HG03342 (cell line): ENCODE measurements at regions not wholly inside any gene's neighbourhood (a gene's known extent, or its start where the extent isn't known, plus 50 kb on each side); places are given as distances from the start of the nearest gene placed in this dataset.
A peak's percentile ranks its signal among the peaks of the same experiment; 100 is the strongest.
"Not testable (repeated sequence)": the region's sequence is repeated elsewhere in the genome, so short reads cannot be mapped to it uniquely, and the experiment has no call there.

Experiments used
- ATAC-seq: cut with Tn5 transposase; IDR thresholded peaks from one replicate; pipeline ENCODE4 v1.9.1; 2021; ENCODE audit warnings: mild to moderate bottlenecking, moderate library complexity; ENCODE audit not compliant: unreplicated experiment

DNA sequence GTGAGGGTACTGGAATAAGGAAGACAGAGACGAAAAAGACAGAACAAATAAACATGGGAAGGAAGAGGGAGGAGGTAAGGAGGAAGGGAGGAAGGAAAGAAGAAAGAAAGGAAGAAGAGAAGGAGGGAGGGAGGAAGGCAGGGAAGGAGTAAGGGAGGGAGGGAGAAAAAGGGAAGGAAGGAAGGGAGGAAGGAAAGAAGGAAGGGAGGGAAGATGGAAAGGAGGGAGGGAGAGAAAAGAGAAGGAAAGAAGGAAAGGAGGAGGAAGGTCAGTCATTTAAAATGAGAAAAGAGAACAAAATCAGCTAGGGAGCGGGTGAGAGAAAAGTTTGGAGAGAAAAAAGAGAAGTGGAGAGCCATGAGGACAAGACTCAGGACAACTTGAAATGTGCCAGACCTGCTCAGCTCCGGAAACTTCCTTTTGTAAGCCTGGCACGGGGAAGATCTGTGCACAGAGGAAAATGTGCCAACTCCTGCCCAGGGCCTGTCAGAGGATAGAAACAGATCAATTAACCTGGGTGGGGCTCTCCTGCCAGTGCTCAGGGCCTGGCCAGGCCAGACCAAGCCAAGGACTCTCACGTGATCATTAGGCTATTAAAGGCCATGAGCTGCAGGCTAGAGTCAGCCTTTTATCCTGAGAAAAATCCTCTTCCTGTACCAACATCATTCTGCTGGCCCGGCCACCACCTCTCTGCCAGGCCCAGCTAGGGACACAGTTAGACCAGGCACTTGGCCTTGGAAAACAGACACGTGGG, 50.1 kb upstream of the BCL6 start:
- ATAC-seq, result no peak

DNA sequence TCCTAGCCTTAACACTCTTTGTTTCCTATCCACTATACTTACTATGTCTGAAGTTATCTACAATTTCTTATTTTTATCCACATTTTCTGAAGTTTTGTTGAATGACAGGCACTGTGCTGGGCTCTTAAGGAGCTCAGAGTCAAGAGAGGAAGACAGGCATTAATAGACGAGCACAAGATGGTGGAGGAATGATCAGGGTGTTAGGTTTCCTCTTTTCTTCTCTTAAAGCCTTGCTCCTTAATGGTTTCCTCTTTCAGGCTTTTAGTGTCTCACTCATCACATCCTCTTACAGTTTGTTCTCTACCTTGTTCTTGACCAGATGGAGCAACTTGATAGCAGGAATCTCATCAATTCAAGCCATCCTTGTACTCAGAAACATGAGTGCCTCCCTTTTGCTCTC, 52.9 kb upstream of the BCL6 start:
- ATAC-seq, result no peak

DNA sequence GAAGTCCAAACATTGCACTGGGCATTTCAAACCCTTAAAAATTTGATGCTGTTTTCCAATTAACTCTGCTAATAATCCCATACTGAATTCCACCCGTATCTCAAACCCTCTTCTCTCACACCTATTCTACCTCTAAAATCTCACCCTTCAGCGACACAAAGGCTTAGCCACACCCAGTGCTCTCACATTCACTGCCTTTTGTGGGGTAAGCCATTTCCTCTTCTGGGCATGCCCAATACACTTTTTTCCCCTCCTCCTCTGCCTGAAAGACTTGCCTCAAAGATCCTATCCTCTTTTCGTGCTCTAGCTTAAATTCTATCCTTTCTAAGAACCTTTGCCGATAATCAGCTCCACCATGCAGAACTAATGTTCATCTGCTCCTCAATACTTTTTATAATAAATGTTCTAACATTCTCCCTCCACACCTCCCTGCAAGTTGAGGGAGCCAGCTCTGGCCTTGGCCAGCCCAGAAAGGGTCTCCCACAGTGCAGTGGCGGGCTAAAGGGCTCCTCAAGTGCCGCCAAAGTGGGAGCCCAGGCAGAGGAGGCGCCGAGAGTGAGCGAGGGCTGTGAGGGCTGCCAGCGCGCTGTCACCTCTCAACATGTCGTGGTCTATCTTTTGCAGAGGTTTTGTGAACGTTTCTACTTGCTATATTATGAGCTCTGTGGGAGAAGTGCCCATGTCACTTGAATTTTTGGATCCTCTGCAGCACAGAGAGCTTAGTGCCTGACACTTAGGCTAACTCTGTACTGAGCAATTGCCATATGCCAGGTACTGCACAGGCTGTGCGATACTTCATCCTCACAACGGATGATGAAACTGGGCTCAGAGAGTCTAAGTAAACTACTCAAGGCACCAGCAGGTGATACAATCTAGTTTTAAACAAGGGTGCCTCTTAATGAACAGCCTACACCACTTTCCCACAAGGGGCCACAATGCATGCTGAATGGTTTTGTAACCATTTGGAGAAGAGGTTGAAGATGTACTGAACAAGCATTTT, 53.6 kb upstream of the BCL6 start:
- no peak for ATAC-seq

DNA sequence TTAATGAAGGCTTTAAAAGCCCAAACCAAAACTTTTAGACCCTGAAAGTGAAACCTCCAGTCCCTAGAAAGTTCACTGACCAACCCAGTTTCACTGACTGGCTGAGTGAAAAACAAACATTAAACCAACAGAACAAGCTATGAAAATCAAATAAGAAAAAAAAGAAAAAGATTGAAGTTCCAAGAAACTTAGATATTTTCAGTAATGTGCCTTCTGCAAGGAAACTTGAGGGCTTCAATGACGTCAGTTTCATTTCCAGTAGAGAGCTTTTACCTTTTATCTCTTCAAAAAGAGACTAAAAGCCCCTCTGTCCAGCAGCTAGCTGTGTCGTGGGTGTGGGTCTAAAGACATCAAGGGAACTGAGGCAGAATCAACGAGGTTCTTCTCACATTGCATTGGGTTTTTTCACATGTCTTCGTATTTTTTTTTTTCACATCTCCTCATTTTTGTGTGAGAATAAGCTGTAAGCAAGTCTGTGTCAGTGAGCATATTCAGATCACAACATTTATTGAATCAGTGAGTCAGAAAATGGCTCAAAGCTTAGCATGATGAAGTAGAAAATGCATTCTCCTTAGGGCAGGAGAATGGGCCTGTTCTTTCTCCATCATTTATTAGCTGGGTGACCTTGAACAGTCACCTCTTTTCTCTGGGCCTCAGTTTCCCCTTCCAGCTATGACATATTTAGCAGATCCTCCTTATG, 54.8 kb upstream of the BCL6 start:
- peak; percentile 57 for ATAC-seq

DNA sequence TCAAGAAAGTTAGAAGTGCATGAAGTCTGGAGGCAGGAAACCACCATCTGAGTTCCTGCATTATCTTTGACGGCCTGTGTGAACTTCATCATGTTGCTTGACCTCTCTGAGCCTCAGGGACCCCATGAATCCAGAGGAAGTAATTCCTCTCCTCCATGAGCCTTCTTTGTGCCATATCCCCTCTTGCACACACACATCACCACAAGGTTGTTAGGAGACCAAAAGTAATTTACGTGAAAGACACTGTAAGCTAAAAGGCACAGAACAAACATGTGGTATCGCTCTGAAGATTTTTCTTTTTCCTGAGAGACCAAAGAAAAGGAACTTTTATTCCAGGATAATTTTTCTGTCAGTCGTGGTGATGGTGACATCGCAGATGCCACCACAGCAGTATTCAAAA, 55.9 kb upstream of the BCL6 start:
- no peak for ATAC-seq

DNA sequence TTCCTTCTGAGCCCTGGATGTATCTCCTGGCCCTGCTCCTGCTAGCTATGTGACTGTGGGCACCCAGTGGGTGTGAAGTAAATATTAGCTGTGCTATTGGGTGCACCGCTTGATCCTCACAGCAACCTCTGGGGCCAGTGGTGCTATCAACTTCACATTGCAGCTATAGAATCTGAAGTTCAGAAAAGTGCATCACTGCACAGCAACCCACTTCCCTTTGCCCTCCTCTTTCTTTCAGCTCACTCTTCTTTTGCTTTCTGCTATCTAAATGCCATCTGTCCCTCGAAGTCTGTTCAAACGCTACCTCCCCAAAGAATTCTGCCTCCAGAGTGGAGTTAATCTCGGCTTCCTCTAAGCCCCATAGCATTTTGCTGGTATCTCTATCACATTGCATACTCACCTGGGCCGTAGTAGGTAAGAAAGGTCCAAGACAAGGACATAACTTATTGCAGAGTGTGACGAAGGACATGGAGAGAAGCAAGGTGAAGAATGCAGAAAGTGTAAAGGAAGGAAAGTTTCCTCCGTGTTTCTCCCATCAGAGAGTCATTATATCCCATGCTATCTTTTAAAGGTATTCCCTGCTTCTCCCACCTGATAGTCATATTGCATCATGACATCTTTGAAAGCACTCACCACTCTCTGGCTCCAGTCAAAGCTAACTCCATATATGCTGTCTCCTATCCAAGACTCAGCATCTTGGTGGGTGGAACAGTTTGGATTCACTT, 57.1 kb upstream of the BCL6 start:
- no peak for ATAC-seq

DNA sequence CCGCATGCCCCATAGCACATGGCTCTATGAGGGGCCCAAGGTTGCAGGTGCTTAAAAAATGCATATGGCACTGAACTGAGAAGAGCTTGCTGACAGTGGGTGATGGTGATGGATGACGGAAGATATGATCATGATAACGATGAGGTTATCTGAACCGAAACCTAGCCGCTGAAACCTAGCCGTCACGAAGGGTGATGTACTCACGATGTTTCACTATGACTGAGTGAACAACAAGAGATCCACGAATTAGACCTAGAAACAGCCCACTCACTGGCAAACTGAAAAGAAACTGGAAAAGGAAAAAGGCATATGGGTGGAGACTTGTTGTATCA, 57.6 kb upstream of the BCL6 start:
- peak; percentile 87 for ATAC-seq

DNA sequence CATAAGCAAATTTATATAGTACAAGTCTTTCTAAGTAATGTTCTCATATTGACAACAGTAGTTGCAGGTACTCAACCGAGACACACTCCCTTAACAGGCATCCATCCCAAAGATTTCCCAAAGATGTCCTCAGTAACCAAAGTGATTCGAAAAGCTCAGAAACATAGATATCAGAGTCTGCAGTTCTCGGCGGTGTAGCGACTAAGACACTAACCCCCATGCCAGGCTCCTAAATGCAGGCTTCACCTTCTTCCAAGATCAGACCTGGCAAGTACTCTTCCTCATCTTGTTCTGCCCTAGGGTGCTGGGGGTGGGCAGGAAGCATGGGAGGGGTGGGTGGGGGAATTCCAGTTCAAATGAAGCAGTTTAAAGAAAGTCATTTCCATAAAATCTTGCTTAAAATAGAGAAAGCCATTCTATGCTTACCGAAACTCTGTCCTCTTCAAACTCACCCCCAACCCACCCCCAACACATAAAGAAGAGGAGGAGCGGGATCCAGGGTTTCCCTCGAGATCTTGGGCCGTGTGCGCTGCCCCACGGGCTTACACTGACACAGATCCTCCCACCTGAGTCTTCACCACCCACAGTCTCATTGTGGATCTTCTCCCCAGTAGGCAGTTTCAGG, 59.0 kb upstream of the BCL6 start:
- no peak for ATAC-seq

DNA sequence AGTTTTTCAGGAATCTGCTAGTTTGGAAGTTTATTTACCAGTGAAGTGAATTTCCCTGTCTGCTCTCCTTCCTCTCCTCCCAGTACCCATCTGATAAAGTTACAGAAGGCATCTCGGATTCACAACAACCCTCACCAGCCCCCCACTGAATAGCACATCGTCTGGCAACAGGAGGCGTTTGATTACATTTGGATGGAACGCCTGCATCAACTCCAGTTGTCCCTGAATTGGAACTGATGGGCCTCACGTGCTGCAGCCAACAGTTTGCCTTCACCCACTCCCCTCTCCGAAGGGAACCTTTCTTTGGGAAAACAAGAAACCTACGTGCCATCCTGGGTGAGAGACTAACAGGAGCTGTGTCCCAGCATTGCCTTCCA, 59.5 kb upstream of the BCL6 start:
- ATAC-seq, result no peak

DNA sequence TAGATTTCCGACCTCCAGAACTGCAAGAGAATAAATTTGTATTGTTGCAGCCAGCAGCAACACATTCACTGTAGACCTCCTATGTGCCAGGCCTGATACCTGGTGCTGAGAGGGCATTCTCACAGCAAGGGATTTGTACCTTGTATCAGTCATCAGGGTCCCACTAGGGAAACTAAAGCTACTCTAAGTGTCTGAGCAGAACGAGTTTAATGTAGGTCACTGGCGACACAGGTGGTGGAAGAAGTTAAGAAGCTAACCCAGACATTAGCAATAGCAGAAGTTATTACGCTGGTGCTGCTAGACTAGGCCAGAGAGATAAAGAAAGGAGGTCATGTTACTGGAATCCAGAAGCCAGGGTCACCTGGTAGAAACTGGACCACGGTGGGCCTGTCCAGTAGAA, 60.5 kb upstream of the BCL6 start:
- ATAC-seq, result no peak

DNA sequence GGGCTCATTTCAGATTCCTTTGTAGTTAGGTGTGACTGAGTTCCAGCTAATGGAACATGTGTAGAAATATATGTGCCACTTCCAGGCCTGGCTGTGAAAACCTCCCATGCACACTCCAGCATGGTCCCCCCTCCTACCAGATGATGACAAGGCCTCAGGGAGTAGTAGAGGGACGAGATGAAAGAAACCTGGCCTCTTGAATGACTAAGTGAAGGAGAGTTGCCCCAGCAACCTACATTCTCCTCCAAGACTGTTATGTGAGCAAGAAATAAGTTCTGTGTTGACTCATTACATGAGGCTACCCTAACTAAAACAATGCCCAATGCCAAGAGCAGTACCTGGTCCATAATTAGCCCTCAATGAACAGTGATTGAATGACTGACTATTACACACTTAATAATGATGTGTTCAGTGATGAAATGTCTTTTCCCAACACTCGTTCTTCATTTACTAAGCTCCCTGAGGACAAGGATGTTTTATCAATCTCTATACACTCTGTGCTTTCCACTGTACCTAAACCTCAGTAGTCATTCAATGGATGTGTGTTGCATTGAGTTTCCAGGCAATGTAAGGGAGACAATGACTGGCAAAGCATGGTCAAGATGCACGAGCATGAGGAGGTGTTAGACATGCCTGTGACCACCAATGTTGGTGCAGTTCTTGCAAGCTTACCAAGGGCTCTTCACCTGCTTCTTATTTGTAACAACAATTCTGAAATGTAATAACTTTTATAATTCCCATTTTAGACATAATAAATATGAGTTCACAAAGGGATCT, 62.0 kb upstream of the BCL6 start:
- no peak for ATAC-seq

DNA sequence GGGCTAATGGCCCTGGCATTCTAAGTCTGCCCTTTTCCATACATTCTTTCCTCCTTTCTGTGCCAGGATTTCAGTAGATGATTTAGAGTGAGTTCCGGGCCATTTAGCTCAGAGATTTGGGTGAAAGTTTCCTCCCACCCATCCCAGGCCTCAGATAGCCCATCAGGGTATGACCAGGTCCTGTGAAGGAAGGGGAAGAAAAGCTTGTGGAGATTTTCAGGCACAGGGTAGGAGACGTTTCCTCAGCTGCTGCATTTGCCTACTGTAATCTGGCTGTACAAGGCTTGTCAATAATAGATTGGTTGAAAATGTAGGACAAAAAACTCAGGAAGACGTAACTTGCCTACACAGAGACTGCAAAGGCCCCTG, 63.2 kb upstream of the BCL6 start:
- no peak for ATAC-seq

DNA sequence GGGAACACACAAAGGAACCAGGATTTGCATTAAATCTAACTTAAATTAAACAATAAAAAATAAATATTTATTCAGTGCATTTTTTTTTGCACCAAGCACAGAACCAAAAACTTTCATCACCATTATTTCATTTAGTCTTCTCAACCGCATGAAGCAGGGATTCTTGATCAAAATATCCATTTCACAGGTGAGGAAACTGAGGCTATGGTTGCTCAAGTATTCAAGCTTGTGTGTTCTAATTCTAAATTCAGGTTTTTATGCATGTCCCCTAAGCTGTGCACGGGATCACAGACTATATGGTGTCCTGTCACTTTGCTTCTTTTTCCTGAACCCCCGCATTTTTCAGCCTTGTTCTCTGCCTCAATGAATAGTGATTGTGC, 64.3 kb upstream of the BCL6 start:
- no peak for ATAC-seq

DNA sequence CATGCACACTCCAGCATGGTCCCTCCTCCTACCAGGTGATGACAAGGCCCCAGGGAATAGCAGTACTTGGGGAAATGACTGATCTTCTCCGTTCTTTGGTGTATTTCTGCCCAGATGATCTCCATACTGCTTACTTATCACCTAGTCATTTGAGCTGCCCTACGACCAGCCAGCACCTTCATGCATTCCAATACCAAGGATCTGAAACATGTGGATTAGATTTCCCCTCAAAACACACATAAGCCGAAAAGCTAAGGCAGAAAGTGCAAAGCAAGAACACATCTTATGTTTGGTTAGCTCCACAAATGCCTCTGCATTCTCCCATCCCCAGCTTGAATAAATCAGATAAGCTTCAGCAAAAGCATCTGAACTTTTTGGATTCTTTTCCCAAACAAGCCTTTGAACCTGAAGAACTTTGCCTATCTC, 64.8 kb upstream of the BCL6 start:
- ATAC-seq, result no peak

DNA sequence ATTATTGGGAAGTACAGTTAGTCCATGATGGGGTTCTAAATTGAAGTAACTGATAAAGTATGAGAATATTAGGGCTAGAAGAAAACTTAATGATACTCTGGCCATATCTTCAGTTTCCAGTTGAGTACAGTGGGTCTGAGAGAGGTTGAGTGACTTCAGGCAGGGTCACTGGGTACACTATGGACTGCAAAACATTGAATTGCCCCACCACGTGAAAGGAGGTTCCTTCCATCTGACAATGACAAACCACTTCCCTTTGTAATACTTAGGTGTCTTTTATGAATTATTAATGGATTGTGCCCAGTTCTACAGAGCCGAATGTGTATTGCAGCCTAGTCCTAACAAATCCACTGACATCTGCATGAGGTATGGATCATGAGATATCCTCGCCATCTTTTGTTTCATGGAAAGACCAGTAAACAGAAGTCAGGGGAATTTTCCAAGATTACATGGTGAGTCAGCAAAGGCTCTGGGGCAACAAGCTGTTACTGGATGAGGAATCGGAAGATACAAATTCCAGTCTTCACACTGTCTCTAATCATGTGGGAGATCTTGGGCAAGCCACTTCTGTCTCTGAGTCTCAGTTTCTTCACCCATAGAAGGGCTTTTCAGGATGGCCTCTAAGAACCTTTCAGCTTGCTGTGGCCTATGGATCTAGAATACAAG, 66.5 kb upstream of the BCL6 start:
- ATAC-seq, result no peak

DNA sequence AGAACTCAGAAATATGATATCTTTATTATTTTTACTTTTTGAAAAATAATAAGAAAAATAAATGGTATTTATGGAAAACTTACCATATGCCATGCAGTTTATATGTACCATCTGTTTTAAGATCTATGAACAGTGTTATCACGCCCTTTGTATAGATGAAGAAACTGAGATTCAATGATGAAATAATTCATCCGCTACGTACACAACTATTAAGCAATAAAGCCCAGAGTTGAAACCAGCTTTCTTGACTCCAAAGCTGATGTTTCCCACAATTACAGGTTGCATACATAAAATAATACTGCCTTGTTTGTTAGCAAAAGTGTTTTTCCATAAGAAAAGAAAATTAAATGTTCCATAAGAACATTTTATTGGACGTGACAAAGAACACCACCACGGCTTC, 67.2 kb upstream of the BCL6 start:
- ATAC-seq, result no peak

DNA sequence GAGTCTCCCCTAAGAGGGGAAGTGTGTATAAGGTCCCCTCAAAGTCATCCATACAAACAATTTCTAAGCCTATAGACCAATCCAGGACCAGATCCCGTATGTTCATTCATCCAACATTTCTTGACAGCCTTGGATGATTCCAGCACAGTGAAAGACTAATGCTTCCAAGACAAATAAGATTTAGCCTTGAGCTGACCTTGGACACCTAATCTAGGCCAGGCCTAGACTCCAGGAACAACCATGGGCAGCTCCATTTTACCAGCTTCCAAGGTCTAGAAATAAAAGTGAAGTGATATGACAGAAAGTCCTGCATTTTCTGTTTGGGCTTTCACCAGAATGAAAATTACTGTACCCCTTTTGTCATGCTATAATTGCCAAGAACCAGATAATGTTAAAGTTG, 67.9 kb upstream of the BCL6 start:
- ATAC-seq, result no peak

DNA sequence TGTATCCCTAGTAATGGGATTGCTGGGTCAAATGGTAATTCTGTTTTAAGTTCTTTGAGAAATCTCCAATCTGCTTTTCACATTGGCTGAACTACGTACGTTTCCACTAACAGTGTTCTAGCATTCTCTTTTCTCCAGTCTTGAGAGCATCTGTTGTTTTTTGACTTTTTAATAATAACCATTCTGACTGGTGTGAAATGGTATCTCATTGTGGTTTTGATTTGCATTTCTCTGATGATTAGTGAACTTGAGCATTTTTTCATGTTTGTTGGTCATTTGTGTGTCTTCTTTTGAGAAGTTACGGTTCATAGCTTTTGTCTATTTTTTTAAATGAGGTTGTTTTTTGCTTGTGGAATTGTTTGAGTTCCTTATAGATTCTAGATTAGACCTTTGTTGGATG, 72.5 kb upstream of the BCL6 start:
- not testable (repeated sequence) for ATAC-seq

DNA sequence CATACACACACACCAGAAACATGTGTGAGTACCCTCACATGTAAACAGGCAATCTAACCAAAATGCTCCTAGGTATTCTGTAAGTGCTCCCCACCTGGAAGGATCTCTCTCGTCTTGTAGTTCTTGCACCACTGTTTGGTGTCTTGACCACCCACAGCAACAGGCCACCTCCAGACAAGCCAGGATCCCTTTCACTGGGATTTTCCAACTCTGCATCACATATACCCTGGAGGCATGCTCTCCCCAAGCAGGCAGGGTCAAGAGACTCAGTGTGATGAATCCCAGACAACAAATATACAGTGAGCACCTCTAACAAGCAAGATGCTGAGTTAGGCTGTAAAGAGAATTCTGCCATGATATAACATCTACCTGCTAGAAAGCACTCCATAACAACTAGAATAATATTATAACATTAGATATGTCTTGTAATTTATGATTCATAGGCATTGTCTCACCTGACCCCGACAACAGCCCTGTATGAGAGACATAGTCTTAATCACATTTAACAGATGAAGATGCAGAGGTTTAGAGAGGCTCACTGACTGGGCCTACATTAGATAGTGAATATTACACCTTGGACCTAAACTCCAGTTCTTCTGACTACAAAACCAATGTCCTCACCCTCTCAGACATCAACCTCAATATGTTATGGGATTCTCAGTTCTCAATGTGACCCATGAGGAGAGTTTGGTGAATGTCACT, 76.5 kb upstream of the BCL6 start:
- no peak for ATAC-seq
